Adipocyte (in vitro differentiated cells): ENCODE measurements at regions not wholly inside any gene's neighbourhood (a gene's known extent, or its start where the extent isn't known, plus 50 kb on each side); places are given as distances from the start of the nearest gene placed in this dataset.

Experiments
- DNase-seq: peaks from one replicate; pipeline ENCODE4 v3.0.0-alpha.2; 2015; ENCODE audit warnings: low read depth
- H3K27me3 ChIP-seq: replicated peaks from 2 replicates; pipeline ENCODE4 v1.7.0; 2013; ENCODE audit warnings: mild to moderate bottlenecking, low read length, moderate library complexity; ENCODE audit not compliant: control insufficient read depth, insufficient read depth
- H3K36me3 ChIP-seq: 2 replicates; pipeline ENCODE4 v1.7.0; 2013; ENCODE audit warnings: low read length, mild to moderate bottlenecking, moderate library complexity; ENCODE audit not compliant: control insufficient read depth, insufficient read depth, severe bottlenecking
- H3K4me1 ChIP-seq: 2 replicates; pipeline ENCODE4 v1.7.0; 2013; ENCODE audit warnings: mild to moderate bottlenecking, low read length, moderate library complexity; ENCODE audit not compliant: control insufficient read depth, insufficient read depth
- H3K4me3 ChIP-seq: 2 replicates; pipeline ENCODE4 v1.7.0; 2013; ENCODE audit warnings: mild to moderate bottlenecking, low read length, moderate library complexity
- H3K9ac ChIP-seq: 2 replicates; pipeline ENCODE4 v1.7.0; 2013; ENCODE audit warnings: mild to moderate bottlenecking, low read length, moderate library complexity
- H3K9me3 ChIP-seq: 2 replicates; pipeline ENCODE4 v1.7.0; 2013; ENCODE audit warnings: mild to moderate bottlenecking, low read length, moderate library complexity; ENCODE audit not compliant: control insufficient read depth

DNA sequence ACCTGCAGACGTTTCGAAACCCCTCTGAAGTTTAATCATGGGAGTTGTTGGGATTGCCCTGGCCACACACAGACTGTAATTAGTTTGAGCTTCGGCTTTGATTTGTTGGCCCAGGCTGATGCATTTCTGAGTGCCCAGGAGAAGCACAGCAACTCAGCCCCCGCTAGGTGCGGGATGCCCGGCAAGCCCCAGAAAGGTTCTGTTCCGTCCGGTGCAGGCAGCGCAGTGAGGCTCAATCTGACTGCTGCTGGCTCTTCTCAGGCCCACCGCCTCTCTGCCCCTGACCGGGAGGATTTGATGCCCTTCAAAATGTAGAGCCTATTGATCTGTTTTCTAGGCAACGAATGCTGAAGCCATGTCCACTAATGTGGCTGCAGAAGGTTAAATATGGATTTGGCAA lies 73.4 kb upstream of the TAF11L2 start:
- no peak overlapping the region for H3K9ac ChIP-seq
- no peaks in the 10 kb centered on the region for H3K36me3 ChIP-seq
- H3K4me1 ChIP-seq, result no peaks in the 10 kb centered on the region
- H3K27me3 ChIP-seq, result no peaks in the 10 kb centered on the region
- DNase-seq, result no peak
- H3K4me3 ChIP-seq, result no peak overlapping the region
- H3K9me3 ChIP-seq, result no peaks in the 10 kb centered on the region

DNA sequence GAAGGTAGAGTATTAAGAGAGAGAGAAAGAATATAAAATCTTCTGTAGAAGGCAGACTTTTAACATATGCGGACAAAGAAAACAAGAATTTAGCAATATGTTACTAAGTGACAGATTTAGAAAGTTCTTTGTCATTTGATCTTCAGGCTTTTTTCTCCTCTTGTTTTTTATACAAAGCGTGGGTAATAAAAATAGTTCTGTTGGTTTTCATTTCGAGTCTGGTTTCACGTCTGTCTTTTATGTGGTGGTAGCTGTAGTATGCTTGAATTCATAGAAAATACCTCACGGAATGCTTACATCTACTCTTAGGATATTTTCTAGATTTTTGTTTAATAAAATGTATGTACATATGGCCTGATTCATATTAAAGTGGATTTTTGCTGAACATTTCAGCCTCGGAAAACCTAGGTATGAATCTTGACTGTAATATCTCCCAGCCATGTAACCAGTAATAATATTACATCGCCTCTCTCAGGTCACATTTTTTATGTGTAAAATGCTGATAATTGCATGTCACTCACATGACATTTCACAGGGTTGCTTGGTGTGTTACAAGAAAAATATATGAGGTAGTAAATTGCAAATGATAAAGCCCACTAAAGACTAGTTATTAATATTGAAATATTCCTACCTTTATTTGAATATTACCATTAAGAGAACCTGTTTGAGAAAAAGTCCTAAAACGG lies 72.5 kb upstream of the TAF11L2 start:
- Histone ChIP-seq H3K4me1 (no peaks in the 10 kb centered on the region), H3K9me3 (no peaks in the 10 kb centered on the region), H3K36me3 (no peaks in the 10 kb centered on the region), H3K9ac (no peak overlapping the region), H3K4me3 (no peak overlapping the region), H3K27me3 (no peaks in the 10 kb centered on the region)
- DNase-seq, result no peak

DNA sequence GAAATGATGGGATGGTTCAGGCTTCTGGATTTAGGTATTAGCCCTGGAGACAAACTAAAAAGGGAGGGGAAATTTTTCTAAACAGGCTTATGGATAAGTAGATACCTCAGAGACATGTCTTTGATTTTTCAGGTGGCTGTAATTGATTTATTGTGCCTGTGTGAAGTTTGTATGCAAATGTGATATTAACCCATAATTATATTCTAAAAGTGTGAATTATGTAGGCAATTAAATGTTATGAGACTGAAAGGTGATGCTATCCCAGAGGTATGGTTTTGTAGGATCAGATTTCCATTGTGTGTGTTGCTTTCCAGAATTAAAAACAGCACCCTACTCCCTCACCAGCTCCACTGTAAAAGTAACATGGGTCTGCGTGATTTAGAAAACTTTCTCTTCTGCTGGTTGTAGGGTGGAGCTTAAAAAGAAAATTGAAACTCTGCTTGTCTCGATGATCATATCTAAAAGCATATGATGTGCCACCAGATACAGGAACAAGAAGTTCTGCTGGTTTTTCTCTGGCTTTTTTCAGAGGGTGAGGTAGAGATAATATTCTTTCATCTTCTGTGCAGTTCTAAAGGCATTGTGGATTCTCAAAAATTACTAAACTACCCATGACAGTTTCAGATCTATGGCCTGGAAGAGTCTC lies 71.8 kb upstream of the TAF11L2 start:
- no peak for DNase-seq
- Histone ChIP-seq H3K9ac (no peak overlapping the region), H3K4me1 (no peaks in the 10 kb centered on the region), H3K4me3 (no peak overlapping the region), H3K36me3 (no peaks in the 10 kb centered on the region), H3K9me3 (no peaks in the 10 kb centered on the region), H3K27me3 (no peaks in the 10 kb centered on the region)

GRCh38 chr5:17428176-17428800 lies 69.7 kb upstream of the TAF11L2 start:
- Histone ChIP-seq H3K9ac (no peak overlapping the region), H3K9me3 (no peaks in the 10 kb centered on the region), H3K36me3 (no peaks in the 10 kb centered on the region), H3K27me3 (no peaks in the 10 kb centered on the region), H3K4me1 (no peaks in the 10 kb centered on the region), H3K4me3 (no peak overlapping the region)
- DNase-seq, result no peak

DNA sequence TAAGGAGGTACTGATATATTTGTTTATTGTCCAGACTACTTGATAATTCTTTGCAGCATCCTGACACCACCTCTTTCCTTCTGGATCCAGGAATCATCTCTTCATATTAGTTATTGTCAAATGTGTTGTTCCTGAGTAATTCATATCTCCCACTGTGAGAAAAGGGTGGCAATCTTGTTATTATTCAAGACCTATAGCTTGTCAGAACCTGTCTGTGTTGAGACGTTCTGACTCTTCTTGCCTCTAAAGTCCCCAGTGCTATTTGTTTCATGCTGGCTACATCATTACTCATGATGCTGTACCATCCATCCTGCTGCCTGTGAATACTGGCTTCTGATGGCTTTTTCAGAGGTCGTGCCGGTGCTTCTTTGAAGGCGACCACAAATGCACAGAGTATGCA lies 68.7 kb upstream of the TAF11L2 start:
- Histone ChIP-seq H3K9me3 (no peaks in the 10 kb centered on the region), H3K27me3 (no peaks in the 10 kb centered on the region), H3K36me3 (no peaks in the 10 kb centered on the region), H3K4me3 (no peak overlapping the region), H3K4me1 (no peaks in the 10 kb centered on the region), H3K9ac (no peak overlapping the region)
- DNase-seq, result no peak

DNA sequence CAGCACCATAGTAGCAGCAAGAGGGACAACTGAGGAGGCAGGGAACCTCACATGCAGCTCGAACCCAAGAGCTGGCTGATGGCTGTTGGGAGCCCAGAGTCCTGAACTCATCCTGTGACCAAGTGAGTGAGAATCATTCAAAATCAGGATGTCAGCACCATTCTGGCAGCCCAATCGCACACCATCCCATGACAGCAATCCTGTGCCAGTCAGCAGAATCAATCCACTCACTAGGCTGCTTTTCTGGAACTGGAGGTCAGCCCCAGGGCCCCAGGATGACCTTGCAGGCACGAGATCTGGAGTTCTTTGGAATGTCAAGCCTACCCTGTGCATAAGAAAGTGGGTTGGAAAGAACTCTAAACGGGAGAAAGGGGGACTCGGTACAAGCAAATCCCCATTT lies 67.8 kb upstream of the TAF11L2 start:
- Histone ChIP-seq H3K4me3 (no peak overlapping the region), H3K4me1 (no peaks in the 10 kb centered on the region), H3K9me3 (no peaks in the 10 kb centered on the region), H3K36me3 (no peaks in the 10 kb centered on the region), H3K27me3 (no peaks in the 10 kb centered on the region), H3K9ac (no peak overlapping the region)
- DNase-seq, result no peak

GRCh38 chr5:17431272-17432050 lies 66.6 kb upstream of the TAF11L2 start:
- Histone ChIP-seq H3K9me3 (no peaks in the 10 kb centered on the region), H3K4me1 (no peaks in the 10 kb centered on the region), H3K4me3 (no peak overlapping the region), H3K27me3 (no peaks in the 10 kb centered on the region), H3K9ac (no peak overlapping the region), H3K36me3 (no peaks in the 10 kb centered on the region)
- DNase-seq, result no peak

GRCh38 chr5:17432569-17432968 lies 65.5 kb upstream of the TAF11L2 start:
- H3K4me1 ChIP-seq, result peaks cover 3% of the 10 kb centered on the region
- no peak overlapping the region for H3K9ac ChIP-seq
- H3K36me3 ChIP-seq, result no peaks in the 10 kb centered on the region
- no peaks in the 10 kb centered on the region for H3K27me3 ChIP-seq
- H3K9me3 ChIP-seq, result no peaks in the 10 kb centered on the region
- no peak overlapping the region for H3K4me3 ChIP-seq
- no peak for DNase-seq

DNA sequence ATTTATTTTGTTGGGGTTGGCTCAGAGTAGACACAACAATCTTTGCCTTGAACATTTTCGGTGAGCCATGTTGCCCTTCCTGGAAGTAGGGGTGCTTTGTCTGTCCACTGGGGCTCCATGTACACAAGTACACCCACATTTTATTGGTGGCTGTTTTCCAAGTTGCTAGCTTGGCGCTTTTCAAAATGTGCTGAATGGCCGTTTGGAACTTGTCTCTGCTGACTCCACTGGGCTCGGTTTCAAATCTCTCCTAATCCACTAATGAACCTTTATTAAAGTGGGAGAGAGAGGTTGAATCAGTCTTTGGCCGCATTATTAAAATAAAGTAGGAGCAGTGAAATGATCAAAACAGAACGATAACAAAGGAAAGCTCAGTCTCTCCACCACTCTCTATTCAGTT lies 64.6 kb upstream of the TAF11L2 start:
- no peaks in the 10 kb centered on the region for H3K9me3 ChIP-seq
- peaks cover 3% of the 10 kb centered on the region for H3K4me1 ChIP-seq
- no peak for DNase-seq
- no peaks in the 10 kb centered on the region for H3K27me3 ChIP-seq
- H3K9ac ChIP-seq, result no peak overlapping the region
- no peak overlapping the region for H3K4me3 ChIP-seq
- no peaks in the 10 kb centered on the region for H3K36me3 ChIP-seq

- H3K9me3 ChIP-seq, result peaks cover 3% of the 10 kb centered on the region
- H3K4me1 ChIP-seq, result peaks cover 3% of the 10 kb centered on the region
- H3K9ac ChIP-seq, result no peak overlapping the region
- DNase-seq, result no peak
- H3K27me3 ChIP-seq, result no peaks in the 10 kb centered on the region
- H3K36me3 ChIP-seq, result no peaks in the 10 kb centered on the region
- H3K4me3 ChIP-seq, result no peak overlapping the region
Observed at GRCh38 chr5:17434982-17435381, 63.0 kb upstream of the TAF11L2 start.

DNA sequence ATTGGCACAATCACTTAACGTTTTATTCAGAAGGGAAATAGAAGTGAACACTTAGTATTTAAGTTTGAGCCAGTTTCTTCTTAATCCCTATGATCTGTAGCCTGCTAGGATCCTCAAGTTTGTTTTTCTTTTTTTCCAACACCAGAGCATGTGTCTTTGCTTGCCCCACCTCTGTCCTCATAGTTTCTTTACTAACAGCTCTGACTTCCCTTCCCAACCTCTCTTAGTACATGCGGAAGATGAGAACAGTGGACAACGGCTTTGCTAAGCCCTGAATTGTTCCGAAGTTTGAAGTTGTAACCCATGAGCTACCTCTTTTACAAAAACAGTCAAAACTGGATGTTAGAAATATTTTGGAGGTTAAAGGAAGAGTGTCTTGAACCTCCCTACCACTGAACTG lies 61.7 kb upstream of the TAF11L2 start:
- Histone ChIP-seq H3K4me1 (peaks cover 3% of the 10 kb centered on the region), H3K4me3 (peak overlapping the region; percentile 68), H3K36me3 (no peaks in the 10 kb centered on the region), H3K27me3 (no peaks in the 10 kb centered on the region), H3K9me3 (peaks cover 5% of the 10 kb centered on the region), H3K9ac (peak overlapping the region; percentile 37)
- no peak for DNase-seq
